AG08395 (cell line): ENCODE measurements at regions not wholly inside any gene's neighbourhood (a gene's known extent, or its start where the extent isn't known, plus 50 kb on each side); places are given as distances from the start of the nearest gene placed in this dataset.
"Not testable (repeated sequence)": the region's sequence is repeated elsewhere in the genome, so short reads cannot be mapped to it uniquely, and the experiment has no call there.

ENCODE experiments used
- DNase-seq: peaks from one replicate; pipeline ENCODE4 v3.0.0; 2012; ENCODE audit warnings: mixed read lengths, low spot score

GRCh38 chr6:86609549-86610388, 327.6 kb upstream of the HTR1E start:
- DNase-seq = no peak

GRCh38 chr6:86603364-86603763, 334.0 kb upstream of the HTR1E start:
- not testable (repeated sequence) for DNase-seq

DNA sequence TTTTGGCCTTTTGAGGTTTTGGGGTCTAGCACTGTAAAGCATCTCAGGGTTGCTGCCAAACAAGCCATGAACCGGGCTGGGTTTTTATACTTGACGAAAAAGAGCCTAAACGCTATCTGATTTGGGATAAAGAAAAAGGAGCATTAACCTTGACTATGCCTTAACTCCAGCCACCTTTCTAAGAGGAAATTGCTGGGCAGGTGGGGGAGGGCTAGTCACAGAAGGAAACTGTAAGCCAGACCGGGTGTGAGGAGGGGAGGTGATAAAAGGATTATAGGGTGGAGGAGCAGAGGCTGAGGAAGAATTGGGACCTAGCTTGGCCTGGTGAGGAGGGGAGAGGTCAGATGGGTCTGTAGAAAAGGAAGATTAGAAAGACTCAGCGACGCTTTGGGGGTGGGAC, 335.2 kb upstream of the HTR1E start:
- DNase-seq = not testable (repeated sequence)

DNA sequence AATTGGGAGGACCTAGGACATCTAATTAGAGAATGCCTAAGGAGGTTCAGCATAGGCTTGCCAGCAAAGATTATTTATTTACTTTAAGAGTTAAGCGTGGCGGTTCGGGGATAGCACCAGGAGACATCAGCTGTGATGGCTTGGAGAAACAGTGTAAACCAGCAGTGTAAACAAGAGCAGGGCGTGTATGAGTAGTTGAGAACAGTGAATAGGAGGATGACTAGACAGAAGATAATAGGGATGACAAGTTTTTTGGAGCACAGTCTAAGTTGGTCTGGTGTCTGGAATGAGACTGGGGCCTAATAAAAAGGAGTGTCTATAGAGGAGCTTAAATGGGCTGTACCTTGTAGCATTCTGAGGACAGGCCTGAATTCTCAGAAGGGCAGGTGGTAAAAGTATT, 338.4 kb upstream of the HTR1E start:
- DNase-seq = not testable (repeated sequence)

GRCh38 chr6:86595641-86596040, 341.7 kb upstream of the HTR1E start:
- DNase-seq = no peak

GRCh38 chr6:86586195-86586594, 351.1 kb upstream of the HTR1E start:
- no peak for DNase-seq

- no peak for DNase-seq
These were observed 355.5 kb upstream of the HTR1E start for GRCh38 chr6:86581833-86582232.

DNA sequence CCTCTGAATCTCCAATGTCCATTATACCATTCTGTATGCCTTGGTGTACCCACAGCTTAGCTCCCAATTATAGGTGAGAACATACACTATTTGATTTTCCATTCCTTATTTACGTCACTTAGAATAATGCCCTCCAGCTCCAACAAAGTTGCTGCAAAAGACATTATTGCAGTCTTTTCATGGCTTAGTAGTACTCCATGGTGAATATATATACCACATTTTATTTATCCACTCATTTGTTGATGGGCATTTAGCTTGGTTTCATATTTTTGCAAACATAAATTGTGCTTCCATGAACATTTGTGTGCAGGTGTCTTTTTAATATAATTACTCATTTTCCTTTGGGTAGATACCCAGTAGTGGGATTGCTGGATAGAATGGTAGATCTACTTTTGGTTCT, 374.1 kb upstream of the HTR1E start:
- no peak for DNase-seq

DNA sequence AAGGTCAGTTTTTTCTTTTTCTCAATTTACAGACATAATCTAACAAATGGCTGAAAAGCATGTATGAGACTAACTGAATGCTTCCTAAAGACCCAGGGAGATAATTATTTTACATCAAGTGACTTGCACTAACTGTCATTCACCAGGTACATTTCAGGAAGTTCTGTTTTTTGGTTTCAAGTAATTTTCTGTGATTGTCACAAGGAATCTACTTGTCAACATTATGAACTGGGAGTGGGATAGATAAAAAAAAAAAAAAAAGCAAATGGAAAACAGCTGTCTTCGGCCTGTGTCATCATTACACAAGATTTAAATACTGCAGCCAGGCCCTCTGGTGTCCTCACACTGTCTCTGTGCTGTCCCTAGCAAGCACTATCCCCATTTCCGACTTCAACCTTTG, 379.0 kb upstream of the HTR1E start:
- DNase-seq = no peak

DNA sequence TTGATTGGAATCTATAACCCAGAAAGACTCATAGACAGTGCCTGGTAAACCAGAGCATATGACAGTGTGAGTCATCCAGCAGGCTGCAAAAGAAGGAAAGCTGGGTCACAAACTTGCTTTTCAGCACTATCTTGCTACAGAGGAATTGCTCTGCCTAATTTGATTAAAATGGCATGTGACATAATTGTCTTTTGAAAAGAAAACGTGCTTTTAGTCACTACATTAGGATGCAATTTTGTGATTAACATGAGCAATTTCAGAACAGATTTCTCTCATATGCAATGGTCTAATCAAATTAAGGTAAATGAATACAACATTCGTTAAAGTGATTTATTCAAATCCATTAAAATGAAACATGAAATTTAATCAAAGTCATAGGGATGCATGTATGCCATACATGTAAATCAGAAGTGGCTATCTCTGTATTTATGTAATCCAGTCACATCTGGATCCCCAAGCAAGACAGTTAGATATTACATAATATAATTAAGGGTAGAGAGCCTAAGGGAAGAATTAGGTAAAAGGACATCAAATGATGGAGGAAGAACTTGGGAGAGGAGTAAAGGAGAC, 400.0 kb upstream of the HTR1E start:
- no peak for DNase-seq

GRCh38 chr6:86536121-86536520, 401.2 kb upstream of the HTR1E start:
- no peak for DNase-seq

DNA sequence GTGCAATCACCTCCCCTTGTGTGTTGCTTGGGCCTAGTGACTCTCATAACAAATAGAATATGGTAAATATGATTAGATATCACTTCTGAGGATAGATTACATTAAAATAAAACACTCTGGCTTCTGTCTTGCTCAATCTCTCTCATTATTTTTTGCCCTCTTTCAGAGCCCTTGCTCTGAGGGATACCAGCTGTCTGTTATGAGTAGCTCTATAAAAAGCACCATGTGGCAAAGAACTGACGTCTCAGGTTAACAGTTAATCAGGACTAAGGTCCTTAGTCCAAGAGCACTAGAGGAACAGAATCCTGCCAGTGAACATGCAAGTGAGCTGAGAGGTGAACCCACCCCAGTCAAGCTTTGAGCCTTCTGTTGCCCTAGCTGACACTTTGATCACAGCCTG, 402.2 kb upstream of the HTR1E start:
- no peak for DNase-seq

DNA sequence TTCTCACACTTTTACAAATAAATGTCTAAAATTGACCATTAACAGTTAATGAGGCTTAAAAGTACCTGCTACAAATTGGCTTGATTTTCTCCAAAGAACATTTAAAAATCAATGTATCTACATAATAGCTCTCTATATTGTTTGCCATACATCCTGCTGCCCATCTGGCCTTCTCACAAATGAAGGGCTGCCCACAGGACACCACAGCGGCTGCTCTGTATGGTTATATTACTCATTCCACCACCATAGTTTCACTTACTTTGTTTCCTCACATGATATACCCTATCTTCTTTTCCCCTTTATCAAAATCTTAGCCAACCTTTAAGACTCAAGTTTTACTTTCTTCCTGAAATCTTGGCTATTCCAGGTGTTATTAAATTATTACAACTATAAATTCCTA, 407.7 kb upstream of the HTR1E start:
- no peak for DNase-seq

GRCh38 chr6:86526238-86526637, 411.1 kb upstream of the HTR1E start:
- DNase-seq = no peak

DNA sequence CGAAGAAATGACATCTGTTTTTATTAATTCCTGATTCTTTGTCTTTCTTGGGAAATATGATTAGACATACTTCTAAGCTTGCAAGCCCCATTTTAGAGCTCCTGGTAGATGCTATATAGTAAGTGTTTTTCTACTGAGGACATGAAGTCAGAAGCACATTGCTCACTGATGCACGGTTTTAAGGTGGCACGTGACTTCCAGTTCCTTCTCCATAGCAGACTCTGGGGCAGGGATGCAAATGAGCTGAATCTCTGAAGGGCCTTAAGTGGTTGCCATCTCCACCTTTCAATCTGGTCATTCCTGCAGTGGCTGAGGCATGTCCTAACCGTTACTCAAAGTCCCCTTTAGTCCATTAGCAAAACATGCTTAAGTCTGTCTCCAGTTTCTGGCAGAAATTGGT, 421.2 kb upstream of the HTR1E start:
- no peak for DNase-seq

DNA sequence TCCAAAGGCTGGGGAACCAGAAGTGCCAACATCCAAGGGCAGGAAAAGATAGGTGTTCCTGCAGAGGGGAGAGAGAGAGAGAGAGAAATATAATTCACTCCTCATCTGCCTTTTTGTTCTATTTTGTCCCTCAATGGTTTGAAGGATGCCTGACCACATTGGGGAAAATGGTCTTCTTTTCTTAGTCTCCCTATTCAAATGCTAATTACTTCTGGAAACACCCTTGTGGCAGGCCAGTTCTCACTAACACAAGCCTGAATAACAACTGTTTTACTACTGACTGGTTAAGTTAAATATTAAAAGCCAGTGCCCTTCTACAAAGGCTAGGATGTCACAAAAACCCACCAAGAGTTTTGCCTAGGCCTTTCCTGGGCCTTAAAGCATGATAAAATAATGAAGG, 425.4 kb upstream of the HTR1E start:
- DNase-seq = no peak

DNA sequence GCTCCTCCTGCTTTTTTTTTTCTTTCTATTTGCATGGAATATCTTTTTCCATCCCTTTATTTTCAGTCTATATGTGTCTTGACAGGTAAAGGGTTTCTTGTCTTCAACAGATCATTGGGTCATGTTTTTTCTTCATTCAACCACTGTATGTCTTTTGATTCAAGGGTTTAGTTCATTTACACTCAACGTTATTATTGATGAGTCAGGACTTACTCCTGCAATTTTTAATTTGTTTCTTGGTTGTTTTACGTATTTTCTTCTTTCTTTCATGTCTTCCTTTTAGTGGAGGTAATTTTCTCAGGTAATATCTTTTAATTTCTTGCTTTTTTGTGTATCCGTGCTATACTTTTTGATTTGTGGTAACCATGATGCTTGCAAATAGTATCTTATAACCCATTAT, 429.1 kb upstream of the HTR1E start:
- no peak for DNase-seq

DNA sequence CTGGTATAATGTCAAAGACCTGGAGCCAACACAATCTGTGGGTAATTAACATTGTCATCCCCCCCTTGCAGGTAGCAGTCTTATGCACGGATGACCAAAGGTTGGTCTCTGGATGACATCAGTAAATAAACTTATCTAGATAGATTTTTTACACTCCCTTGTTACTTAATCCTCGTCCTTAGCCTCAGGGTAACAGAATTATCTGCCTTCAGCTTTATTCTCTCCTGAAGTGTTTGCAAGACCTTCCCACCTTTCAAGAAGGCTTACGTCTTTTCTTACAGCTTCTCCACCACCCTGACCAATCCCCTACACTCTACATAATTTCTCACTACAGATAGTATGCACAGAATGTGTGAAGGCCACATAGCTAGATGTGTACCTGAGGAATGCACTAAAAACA, 434.8 kb upstream of the HTR1E start:
- DNase-seq = no peak

- DNase-seq = no peak
These were observed 437.3 kb upstream of the HTR1E start for GRCh38 chr6:86500035-86500434.

GRCh38 chr6:86489042-86489441, 448.3 kb upstream of the HTR1E start:
- not testable (repeated sequence) for DNase-seq

DNA sequence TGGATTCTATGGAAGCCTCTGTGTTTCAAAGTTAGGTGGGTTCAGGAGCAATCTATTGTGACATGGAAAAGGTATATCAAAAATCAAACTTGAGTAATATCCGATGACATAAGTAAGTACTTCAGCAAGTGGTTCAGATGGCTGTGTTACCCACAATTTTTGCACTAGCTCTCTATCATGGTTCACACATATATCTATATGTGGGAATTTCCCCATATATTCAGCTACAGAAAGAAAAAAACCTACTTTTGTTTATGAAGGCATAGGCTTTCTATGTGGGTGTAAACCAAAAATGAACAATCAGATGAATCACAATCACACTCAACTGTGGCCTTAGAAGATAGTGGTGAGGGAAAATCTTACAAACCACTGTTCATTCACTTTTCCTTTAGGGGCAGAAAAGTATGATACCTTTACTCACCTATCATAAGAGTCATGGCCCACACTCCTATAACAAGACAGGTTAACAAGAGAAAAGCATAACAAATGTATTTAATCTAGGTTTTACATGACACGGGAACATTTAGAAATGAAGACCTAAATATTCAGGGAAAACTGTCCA, 449.6 kb upstream of the HTR1E start:
- DNase-seq = no peak

- not testable (repeated sequence) for DNase-seq
These were observed 459.0 kb upstream of the HTR1E start for GRCh38 chr6:86478316-86478715.

- no peak for DNase-seq
These were observed 459.7 kb upstream of the HTR1E start for GRCh38 chr6:86477500-86478148.
